Activated CD8-positive, alpha-beta memory T cell treated with anti-CD3 and anti-CD28 coated beads, Interleukin-2, amount 10 ng/mL, durations not matched to agents 7 days and 5 days (primary cell): ENCODE measurements at regions not wholly inside any gene's neighbourhood (a gene's known extent, or its start where the extent isn't known, plus 50 kb on each side); places are given as distances from the start of the nearest gene placed in this dataset.
"Not testable (repeated sequence)": the region's sequence is repeated elsewhere in the genome, so short reads cannot be mapped to it uniquely, and the experiment has no call there.

Source experiments
- ATAC-seq: fragments of 150-1000 bp; cut with Tn5 transposase; one replicate; pipeline ENCODE4 v1.10.0; 2021; ENCODE audit warnings: moderate library complexity
- CTCF ChIA-PET: fragments of 350-600 bp; sonication (Branson Sonifier 250); formaldehyde crosslinking; loops from one replicate; lab custom pipeline; 2021; ENCODE audit warnings: antibody characterized with exemption; lab: Charles Lee
- DNase-seq: peaks from one replicate; pipeline ENCODE4 v3.0.0-alpha.2; 2020
- H3K27ac Mint-ChIP-seq: one replicate; pipeline ENCODE4 v1.8.0; 2021; ENCODE audit warnings: mild to moderate bottlenecking, mixed read lengths
- H3K27me3 Mint-ChIP-seq: one replicate; pipeline ENCODE4 v1.8.0; 2021; ENCODE audit warnings: mixed read lengths
- H3K36me3 Mint-ChIP-seq: one replicate; pipeline ENCODE4 v1.8.0; 2021; ENCODE audit warnings: mild to moderate bottlenecking, mixed read lengths
- H3K4me1 Mint-ChIP-seq: one replicate; pipeline ENCODE4 v1.8.0; 2021; ENCODE audit warnings: mixed read lengths
- H3K4me3 Mint-ChIP-seq: one replicate; pipeline ENCODE4 v1.8.0; 2021; ENCODE audit warnings: mild to moderate bottlenecking, moderate library complexity, mixed read lengths
- H3K9me3 Mint-ChIP-seq: one replicate; pipeline ENCODE4 v1.8.0; 2022; ENCODE audit warnings: low read depth, mixed read lengths

DNA sequence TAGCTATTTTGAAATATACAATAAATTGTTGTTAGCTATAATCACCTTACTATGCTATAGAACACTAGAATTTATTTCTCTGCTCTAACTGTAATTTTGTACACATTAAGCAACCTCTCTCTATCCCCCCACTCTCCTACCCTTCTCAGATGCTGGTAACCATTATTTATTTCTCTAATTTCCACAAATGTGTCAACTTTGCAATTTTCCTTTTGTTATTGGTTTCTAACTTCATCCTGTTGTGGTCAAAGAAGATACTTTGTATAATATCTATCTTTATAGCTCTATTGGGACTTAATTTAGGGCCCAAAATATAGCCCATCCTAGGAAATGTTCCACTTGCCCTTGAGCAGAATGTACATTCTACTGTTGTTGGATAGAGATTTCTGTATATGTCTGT is 229.3 kb downstream of the SATB1 start:
- no peaks in the 10 kb centered on the region for H3K36me3 Mint-ChIP-seq
- ATAC-seq (no peak), DNase-seq (no peak)
- H3K27ac Mint-ChIP-seq, result no peak overlapping the region
- CTCF ChIA-PET, result no interaction called here
- H3K4me1 Mint-ChIP-seq, result peaks cover 2% of the 10 kb centered on the region
- H3K27me3 Mint-ChIP-seq, result peaks cover 22% of the 10 kb centered on the region
- no peak overlapping the region for H3K4me3 Mint-ChIP-seq
- H3K9me3 Mint-ChIP-seq, result no peaks in the 10 kb centered on the region

DNA sequence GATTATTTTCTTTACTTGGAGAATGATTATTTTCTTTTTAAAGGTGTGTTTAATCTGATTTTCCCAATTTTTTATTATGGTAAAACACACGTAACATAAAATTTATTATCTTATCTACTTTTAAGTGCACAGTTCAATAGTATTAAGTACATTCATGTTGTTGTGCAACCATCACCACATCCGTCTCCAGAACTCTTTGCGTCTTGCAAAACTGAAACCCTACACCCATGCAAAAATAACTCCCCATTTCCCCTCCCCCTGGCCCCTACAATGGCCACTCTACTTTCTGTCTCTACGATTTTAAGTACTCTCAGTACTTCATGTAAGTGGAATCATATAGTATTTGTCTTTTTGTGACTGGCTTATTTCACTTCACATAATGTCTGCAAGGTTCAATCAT is 230.7 kb downstream of the SATB1 start:
- Mint-ChIP-seq H3K4me1 (peaks cover 2% of the 10 kb centered on the region), H3K9me3 (no peaks in the 10 kb centered on the region), H3K4me3 (no peak overlapping the region), H3K27ac (no peak overlapping the region), H3K36me3 (no peaks in the 10 kb centered on the region), H3K27me3 (peaks cover 21% of the 10 kb centered on the region)
- DNase-seq (no peak), ATAC-seq (no peak)
- CTCF ChIA-PET, result no interaction called here

DNA sequence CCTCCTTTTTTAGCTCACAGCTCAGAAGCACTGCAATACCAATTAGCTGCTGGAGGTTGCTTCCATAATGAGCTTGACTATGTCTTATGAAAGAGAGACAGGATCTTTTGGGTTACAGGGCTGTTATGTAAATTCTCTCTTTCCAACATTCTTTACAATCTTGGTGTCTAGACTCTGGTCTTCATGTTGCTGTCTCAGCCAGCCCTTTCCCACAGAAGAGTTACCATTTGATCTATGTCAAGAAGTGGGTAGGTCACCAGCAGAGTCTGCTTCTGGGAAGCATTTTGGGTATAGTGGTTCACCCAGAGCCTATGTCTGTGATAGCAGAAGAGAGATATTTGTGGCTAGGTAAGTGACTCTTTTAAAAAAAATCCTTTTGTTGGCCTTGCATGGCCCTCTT is 234.5 kb downstream of the SATB1 start:
- Mint-ChIP-seq H3K4me3 (no peak overlapping the region), H3K4me1 (peaks cover 2% of the 10 kb centered on the region), H3K36me3 (no peaks in the 10 kb centered on the region), H3K27ac (no peak overlapping the region), H3K9me3 (no peaks in the 10 kb centered on the region), H3K27me3 (peaks cover 17% of the 10 kb centered on the region)
- no peak for ATAC-seq
- CTCF ChIA-PET, result no interaction called here
- no peak for DNase-seq

DNA sequence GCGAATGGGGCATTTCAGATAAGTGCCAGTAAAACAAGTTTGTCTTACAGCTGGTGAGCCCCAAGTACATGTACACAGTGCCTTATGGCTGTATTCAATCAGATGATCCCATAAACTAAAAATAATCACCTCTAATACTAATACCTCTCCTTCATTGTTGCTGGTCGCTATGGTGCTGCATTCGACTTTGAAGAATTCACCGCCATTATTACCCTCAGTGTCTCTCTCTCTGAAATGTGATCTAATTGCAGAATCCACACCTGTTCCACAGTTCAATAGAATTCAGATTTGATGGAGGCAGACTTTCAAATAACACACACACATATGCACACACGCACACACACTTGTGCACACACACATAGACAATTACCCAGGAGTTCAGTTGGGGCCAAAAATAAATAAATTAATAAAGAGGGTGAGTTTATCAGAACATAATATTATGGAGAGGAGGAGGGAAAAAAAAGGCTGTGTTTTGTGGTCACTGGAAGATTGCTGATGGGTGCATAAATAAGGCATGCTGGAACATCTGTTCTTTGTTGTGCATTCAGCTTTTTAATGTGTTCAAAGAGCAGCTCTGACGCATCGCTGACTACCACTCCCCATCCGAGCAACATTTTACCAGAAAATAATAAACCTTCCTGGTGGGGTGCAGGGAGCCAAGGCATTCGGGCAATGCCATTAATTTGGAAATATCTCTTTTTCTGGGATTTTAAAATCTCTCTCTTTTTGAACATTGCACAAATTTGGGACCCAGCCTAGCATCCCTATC is 235.7 kb downstream of the SATB1 start:
- CTCF ChIA-PET, result no interaction called here
- H3K4me3 Mint-ChIP-seq, result no peak overlapping the region
- H3K36me3 Mint-ChIP-seq, result no peaks in the 10 kb centered on the region
- H3K27me3 Mint-ChIP-seq, result peaks cover 17% of the 10 kb centered on the region
- H3K9me3 Mint-ChIP-seq, result no peaks in the 10 kb centered on the region
- no peak for ATAC-seq
- no peak overlapping the region for H3K27ac Mint-ChIP-seq
- peaks cover under 1% of the 10 kb centered on the region for H3K4me1 Mint-ChIP-seq
- DNase-seq, result no peak

DNA sequence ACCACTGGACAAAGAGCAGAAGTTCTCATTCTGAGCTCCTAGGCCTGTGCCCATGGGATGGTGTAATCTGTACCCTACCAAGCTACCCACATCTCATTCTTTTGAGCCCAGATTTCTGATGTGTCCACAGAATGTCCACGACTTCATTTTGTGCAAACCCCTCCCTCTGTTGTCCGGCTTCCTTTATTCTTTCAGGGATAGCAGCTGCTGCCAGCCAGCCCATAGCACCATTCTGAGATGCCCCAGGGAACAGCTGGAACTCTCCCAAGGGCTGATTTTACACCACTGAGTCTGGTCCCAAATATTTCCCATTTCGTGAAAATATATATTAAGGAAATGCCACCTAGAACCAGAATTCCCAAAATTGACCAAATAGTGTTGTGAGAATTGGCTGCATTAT is 236.6 kb downstream of the SATB1 start:
- no peak for DNase-seq
- ATAC-seq, result no peak
- CTCF ChIA-PET, result no interaction called here
- H3K36me3 Mint-ChIP-seq, result no peaks in the 10 kb centered on the region
- H3K4me1 Mint-ChIP-seq, result no peaks in the 10 kb centered on the region
- H3K9me3 Mint-ChIP-seq, result no peaks in the 10 kb centered on the region
- H3K4me3 Mint-ChIP-seq, result no peak overlapping the region
- no peak overlapping the region for H3K27ac Mint-ChIP-seq
- peaks cover 17% of the 10 kb centered on the region for H3K27me3 Mint-ChIP-seq

DNA sequence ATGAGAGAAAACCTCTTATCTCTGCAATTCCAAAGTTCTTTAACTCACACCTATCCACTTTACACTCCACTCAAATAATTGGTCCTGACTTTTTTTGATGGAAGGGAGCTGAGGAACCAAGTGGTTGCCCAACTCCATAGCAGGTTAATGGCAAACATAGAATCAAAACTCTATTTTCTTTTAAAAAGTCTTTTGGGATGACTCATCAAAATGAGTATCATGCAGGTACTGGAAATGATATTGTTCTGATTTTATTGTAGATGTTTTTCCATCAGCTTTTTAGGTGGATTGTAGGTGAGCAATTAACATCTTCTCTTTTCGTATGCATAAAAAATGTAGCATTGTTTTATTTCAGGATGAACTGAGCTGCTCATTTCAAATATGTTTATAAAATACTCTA is 239.5 kb downstream of the SATB1 start:
- Mint-ChIP-seq H3K27ac (no peak overlapping the region), H3K4me1 (no peaks in the 10 kb centered on the region), H3K36me3 (no peaks in the 10 kb centered on the region), H3K27me3 (peaks cover 14% of the 10 kb centered on the region), H3K9me3 (no peaks in the 10 kb centered on the region), H3K4me3 (no peak overlapping the region)
- ATAC-seq (no peak), DNase-seq (no peak)
- CTCF ChIA-PET, result no interaction called here

DNA sequence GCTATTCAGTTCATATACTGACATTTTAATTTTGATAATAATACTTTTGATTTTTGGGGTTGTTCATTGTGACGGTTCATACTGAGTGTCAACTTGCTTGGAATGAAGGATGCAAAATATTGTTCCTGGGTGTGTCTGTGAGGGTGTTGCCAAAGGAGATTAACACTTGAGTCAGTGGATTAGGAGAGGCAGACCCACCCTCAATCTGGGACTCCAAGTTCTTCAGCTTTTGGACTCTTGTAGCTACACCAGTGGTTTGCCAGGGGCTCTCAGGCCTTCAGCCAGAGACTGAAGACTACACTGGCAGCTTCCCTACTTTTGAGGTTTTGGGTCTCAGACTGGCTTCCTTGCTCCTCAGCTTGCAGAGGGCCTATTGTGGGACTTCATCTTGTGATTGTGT is 242.2 kb downstream of the SATB1 start:
- H3K9me3 Mint-ChIP-seq, H3K4me1 Mint-ChIP-seq, CTCF ChIA-PET, H3K27ac Mint-ChIP-seq, DNase-seq, H3K36me3 Mint-ChIP-seq, H3K4me3 Mint-ChIP-seq, ATAC-seq: not testable (repeated sequence)
- H3K27me3 Mint-ChIP-seq, result peaks cover 13% of the 10 kb centered on the region

DNA sequence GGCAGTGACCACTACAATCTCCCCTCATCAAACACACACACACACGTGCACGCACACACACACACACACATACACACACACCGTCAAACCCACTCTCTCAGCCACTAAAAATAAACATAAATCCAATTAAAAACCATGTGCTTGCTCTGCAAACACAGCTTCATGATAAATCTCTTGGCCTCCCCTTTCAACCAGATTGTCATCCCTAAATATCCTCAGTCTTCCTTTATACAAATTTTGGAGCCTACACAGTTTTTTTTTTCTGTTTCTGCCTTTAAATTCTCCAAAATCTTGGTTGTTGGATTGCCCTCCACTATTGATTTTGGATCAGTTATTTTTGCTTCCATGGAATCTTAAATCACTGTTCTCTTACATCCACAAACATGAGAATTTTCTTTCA is 245.6 kb downstream of the SATB1 start:
- peaks cover 2% of the 10 kb centered on the region for H3K9me3 Mint-ChIP-seq
- DNase-seq, result no peak
- H3K36me3 Mint-ChIP-seq, result no peaks in the 10 kb centered on the region
- H3K27ac Mint-ChIP-seq, result no peak overlapping the region
- CTCF ChIA-PET, result no interaction called here
- no peak overlapping the region for H3K4me3 Mint-ChIP-seq
- H3K4me1 Mint-ChIP-seq, result no peaks in the 10 kb centered on the region
- H3K27me3 Mint-ChIP-seq, result peaks cover 22% of the 10 kb centered on the region
- no peak for ATAC-seq

DNA sequence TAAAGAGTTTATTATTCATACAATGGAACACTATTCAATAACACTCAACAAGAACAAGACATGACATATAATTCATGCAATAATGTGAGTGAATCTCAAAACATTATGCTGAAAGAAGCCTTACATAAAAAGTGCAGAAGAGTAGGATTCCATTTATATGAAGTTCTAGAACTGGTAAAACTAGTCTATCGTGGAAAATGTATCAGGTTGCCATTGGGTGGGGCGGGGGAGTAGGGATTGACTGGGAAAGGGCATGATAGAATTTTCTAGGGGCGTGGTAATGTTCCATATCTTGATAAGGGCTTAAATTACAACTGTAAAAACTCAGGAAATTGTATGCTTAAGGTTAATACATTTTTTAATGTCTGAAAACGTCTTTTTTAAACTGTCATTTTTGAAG is 247.9 kb downstream of the SATB1 start:
- Mint-ChIP-seq H3K4me3 (no peak overlapping the region), H3K36me3 (no peaks in the 10 kb centered on the region), H3K9me3 (peaks cover 2% of the 10 kb centered on the region), H3K4me1 (no peaks in the 10 kb centered on the region), H3K27me3 (peaks cover 20% of the 10 kb centered on the region), H3K27ac (no peak overlapping the region)
- no peak for ATAC-seq
- DNase-seq, result no peak
- CTCF ChIA-PET, result no interaction called here

DNA sequence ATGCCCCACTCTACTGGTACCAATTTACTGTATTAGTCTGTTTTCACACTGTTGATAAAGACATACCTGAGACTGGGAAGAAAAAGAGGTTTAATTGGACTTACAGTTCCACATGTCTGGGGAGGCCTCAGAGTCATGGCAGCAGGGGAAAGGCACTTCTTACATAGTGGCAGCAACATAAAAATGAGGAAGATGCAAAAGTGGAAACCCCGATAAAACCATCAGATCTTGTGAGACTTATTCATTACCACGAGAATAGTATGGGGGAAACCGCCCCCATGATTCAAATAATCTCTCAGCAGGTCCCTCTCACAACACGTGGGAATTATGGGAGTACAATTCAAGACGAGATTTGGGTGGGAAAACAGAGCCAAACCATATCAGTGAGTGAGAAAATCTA is 251.2 kb downstream of the SATB1 start:
- CTCF ChIA-PET, H3K36me3 Mint-ChIP-seq: not testable (repeated sequence)

DNA sequence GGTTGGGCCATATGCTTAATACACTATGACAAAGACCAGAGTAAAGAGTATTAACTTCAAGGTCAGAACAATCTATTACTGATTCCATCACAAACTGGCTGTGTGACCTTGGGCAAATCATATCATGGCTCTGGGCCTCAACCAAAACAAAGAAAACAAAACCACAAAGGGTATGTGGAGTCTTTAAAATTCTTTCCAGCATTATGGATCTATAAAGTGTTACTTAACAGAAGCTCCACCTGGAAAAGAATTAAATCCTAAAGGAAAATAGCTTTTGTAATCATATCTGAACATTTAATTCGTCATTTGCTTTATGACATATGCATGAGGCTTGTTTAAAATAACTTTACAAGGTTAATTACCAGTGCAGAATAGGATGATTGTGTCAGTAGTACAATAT is 265.5 kb downstream of the SATB1 start:
- CTCF ChIA-PET, result no interaction called here
- no peak for DNase-seq
- H3K4me1 Mint-ChIP-seq, result no peaks in the 10 kb centered on the region
- no peaks in the 10 kb centered on the region for H3K36me3 Mint-ChIP-seq
- H3K27me3 Mint-ChIP-seq, result peaks cover 21% of the 10 kb centered on the region
- no peak overlapping the region for H3K4me3 Mint-ChIP-seq
- H3K27ac Mint-ChIP-seq, result no peak overlapping the region
- no peak for ATAC-seq
- H3K9me3 Mint-ChIP-seq, result no peaks in the 10 kb centered on the region

More for the DNA sequence above, 251.2 kb downstream of the SATB1 start:
- peaks cover 18% of the 10 kb centered on the region for H3K27me3 Mint-ChIP-seq
- DNase-seq, H3K4me1 Mint-ChIP-seq, H3K9me3 Mint-ChIP-seq, H3K27ac Mint-ChIP-seq, ATAC-seq, H3K4me3 Mint-ChIP-seq: not testable (repeated sequence)

DNA sequence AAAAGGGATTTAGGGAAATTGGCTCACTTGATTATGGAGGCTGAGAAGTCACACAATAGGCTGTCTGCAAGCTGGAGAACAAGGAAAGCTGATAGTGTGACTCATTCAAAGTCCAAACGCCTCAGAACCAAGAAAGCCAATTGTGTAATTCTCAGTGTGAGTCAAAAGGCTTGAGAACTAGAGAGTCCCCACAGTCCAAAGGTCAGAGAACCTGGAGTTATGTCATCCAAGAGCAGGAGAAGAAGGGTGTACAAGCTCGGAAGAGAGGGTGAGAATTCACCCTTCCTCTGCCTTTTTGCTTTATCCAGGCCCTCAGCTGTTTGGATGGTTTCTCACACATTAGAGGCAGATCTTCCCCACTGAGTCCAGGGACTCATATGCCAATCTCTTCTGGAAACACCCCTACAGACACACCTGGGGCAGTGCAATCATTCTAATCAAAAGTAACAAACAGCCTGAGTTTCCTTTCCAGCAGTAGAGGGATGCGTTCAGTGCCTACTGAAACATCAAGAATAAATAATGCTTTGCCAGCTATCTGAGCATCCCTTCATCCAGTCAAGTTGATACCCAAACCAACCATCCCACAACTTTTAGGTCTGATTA is 271.5 kb downstream of the SATB1 start:
- Mint-ChIP-seq H3K9me3 (no peaks in the 10 kb centered on the region), H3K36me3 (no peaks in the 10 kb centered on the region), H3K27me3 (peaks cover 17% of the 10 kb centered on the region), H3K27ac (no peak overlapping the region), H3K4me3 (no peak overlapping the region), H3K4me1 (no peaks in the 10 kb centered on the region)
- CTCF ChIA-PET, result no interaction called here
- no peak for DNase-seq
- ATAC-seq, result no peak

DNA sequence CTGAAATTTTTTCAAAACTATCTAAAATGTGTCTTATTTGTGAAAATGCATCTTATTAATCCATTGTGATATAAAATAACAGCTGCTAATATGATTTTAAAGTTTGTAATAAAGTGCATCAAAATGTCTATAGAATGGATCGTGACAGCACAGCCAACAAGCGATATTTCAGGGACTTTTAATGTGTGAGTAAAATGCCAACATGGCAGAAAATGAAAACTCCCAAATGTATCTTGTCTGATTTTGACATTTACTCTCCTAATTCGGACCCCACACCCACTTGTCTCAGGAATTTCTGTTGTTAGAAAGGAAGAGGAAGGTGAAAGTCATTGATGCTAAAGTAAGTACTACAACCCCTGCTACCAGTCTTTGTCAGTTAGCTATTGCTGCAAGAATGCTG is 273.9 kb downstream of the SATB1 start:
- H3K27ac Mint-ChIP-seq, result no peak overlapping the region
- CTCF ChIA-PET, result no interaction called here
- no peak for DNase-seq
- H3K27me3 Mint-ChIP-seq, result peaks cover 10% of the 10 kb centered on the region
- H3K9me3 Mint-ChIP-seq, result no peaks in the 10 kb centered on the region
- no peak overlapping the region for H3K4me3 Mint-ChIP-seq
- ATAC-seq, result no peak
- H3K4me1 Mint-ChIP-seq, result no peaks in the 10 kb centered on the region
- no peaks in the 10 kb centered on the region for H3K36me3 Mint-ChIP-seq

DNA sequence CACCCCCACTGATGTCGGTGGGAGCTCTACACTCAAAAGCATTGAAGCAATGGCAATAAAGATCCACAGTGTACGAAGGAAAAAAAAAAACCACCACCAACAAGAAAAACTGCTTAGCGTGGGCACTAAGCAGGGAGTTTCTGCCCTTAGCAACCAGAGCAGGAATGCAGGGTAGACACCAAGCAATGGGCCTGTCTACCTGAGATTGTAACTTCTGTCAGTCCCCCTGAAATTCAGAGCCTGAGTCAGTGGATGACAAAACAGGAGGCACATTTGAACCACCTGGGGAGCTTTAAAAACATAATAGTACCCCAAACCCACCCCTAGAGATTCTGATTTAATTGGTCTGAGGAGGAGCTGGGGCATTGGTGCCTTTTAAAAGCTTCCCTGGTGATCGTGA is 275.2 kb downstream of the SATB1 start:
- H3K4me3 Mint-ChIP-seq, result no peak overlapping the region
- no peaks in the 10 kb centered on the region for H3K36me3 Mint-ChIP-seq
- DNase-seq (no peak), ATAC-seq (no peak)
- no peaks in the 10 kb centered on the region for H3K9me3 Mint-ChIP-seq
- H3K27me3 Mint-ChIP-seq, result peaks cover 10% of the 10 kb centered on the region
- no peak overlapping the region for H3K27ac Mint-ChIP-seq
- no peaks in the 10 kb centered on the region for H3K4me1 Mint-ChIP-seq
- CTCF ChIA-PET, result no interaction called here
